AG04450 (cell line): ENCODE measurements at regions not wholly inside any gene's neighbourhood (a gene's known extent, or its start where the extent isn't known, plus 50 kb on each side); places are given as distances from the start of the nearest gene placed in this dataset.

Experiments
- CTCF ChIA-PET: fragments of 300-600, 350-600 bp; formaldehyde crosslinking; extraction: SDS; loops from one replicate; lab custom pipeline; 2022; ENCODE audit warnings: antibody characterized with exemption, inconsistent platforms; lab: Charles Lee
- POLR2A ChIA-PET: fragments of 350-600 bp; formaldehyde crosslinking; extraction: SDS; loops from one replicate; lab custom pipeline; 2021; ENCODE audit warnings: antibody characterized with exemption, inconsistent platforms; lab: Yijun Ruan, JAX
- DNase-seq: peaks from one replicate; pipeline ENCODE4 v3.0.0-alpha.2; 2011; ENCODE audit warnings: low read depth, low spot score
- H3K27ac ChIP-seq: one replicate; pipeline ENCODE4 v1.5.1; 2012; ENCODE audit warnings: low read depth, low read length, control low read depth
- H3K27me3 ChIP-seq: one replicate; pipeline ENCODE4 v1.6.0; 2012; ENCODE audit warnings: low read length; ENCODE audit not compliant: control insufficient read depth, insufficient read depth
- H3K4me3 ChIP-seq: 2 replicates; pipeline ENCODE4 v1.5.1; 2011; ENCODE audit warnings: mild to moderate bottlenecking, low read depth, low read length, control low read depth
- H3K9me3 ChIP-seq: 2 replicates; pipeline ENCODE4 v1.5.1; 2012; ENCODE audit warnings: low read length; ENCODE audit not compliant: control insufficient read depth, insufficient read depth
- TF ChIP-seq, protein P1 (sequence below): IDR thresholded peaks from 2 replicates; pipeline ENCODE4 v1.5.1; 2011; ENCODE audit warnings: low read depth, low read length, control low read depth, inconsistent platforms

DNA sequence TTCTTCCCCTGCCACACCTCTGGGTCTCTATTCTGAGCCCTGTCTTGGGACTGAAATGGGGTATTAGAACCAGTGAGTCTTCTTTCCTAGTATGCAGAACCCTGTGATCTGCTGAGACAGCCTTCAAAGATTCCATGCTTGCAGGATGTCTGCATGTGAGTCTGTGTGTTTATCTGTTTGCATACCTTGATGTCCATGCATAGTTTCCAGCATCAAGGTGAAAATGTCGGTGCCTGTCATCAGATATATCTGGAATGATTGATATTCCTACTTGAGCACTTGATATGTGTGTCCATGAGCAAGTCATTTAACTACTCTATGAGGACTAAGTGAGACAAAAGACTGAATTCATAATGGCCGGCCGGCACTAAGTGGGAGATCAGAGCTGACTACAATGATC is 117.0 kb upstream of the HS3ST1 start:
- ChIA-PET POLR2A (no interaction called here), CTCF (no interaction called here)
- TF ChIP-seq, protein P1, sequence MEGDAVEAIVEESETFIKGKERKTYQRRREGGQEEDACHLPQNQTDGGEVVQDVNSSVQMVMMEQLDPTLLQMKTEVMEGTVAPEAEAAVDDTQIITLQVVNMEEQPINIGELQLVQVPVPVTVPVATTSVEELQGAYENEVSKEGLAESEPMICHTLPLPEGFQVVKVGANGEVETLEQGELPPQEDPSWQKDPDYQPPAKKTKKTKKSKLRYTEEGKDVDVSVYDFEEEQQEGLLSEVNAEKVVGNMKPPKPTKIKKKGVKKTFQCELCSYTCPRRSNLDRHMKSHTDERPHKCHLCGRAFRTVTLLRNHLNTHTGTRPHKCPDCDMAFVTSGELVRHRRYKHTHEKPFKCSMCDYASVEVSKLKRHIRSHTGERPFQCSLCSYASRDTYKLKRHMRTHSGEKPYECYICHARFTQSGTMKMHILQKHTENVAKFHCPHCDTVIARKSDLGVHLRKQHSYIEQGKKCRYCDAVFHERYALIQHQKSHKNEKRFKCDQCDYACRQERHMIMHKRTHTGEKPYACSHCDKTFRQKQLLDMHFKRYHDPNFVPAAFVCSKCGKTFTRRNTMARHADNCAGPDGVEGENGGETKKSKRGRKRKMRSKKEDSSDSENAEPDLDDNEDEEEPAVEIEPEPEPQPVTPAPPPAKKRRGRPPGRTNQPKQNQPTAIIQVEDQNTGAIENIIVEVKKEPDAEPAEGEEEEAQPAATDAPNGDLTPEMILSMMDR = no peak

DNA sequence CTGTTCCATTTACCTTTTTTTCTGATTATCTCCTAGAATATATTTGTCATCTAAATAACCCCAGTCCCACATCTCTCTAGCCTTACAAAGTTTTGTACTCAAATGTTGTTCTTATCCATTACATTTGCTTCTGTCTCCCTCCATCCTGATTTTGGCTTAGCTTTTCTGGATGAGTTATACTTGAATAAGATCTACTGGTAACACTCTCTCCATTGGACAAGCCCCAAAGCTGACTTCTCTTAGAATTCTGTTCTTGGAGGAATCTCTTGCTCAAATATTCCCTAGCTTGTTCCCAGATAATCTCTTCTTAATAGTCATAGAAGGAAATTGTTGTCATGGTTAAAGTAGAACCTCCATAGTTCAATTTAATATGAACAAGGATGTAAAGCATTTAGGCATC is 115.5 kb upstream of the HS3ST1 start:
- no peaks in the 10 kb centered on the region for H3K9me3 ChIP-seq
- no peak overlapping the region for H3K4me3 ChIP-seq
- H3K27me3 ChIP-seq = no peaks in the 10 kb centered on the region
- H3K27ac ChIP-seq = no peak overlapping the region
- DNase-seq = no peak
- ChIA-PET CTCF (no interaction called here), POLR2A (no interaction called here)
- TF ChIP-seq, protein P1 = no peak

More for the DNA sequence above, 117.0 kb upstream of the HS3ST1 start:
- DNase-seq = no peak
- no peak overlapping the region for H3K4me3 ChIP-seq
- no peaks in the 10 kb centered on the region for H3K27me3 ChIP-seq
- H3K27ac ChIP-seq = no peak overlapping the region
- H3K9me3 ChIP-seq = no peaks in the 10 kb centered on the region

DNA sequence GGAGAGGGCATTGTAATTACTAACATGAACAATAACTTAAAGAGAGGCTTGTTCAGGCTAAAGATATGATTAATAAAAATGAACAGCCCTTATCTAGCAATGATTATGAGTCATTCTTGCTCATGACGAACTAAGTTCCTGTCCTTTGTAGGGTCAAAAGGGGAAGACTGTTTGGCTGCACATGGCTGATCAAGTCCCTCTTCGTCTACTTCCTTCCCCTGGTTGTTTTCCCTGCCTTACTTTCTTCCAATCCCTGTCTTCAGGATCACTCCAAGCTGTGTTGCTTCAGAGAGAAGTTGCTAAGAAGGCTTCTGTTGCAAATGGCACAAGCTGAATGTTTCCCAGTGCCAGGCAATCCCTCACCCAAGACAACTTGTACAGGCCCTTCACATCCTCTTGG is 115.0 kb upstream of the HS3ST1 start:
- POLR2A ChIA-PET = no interaction called here
- Histone ChIP-seq H3K4me3 (no peak overlapping the region), H3K27ac (no peak overlapping the region), H3K27me3 (no peaks in the 10 kb centered on the region), H3K9me3 (no peaks in the 10 kb centered on the region)
- TF ChIP-seq, protein P1 = no peak
- no peak for DNase-seq
- CTCF ChIA-PET = no interaction called here

DNA sequence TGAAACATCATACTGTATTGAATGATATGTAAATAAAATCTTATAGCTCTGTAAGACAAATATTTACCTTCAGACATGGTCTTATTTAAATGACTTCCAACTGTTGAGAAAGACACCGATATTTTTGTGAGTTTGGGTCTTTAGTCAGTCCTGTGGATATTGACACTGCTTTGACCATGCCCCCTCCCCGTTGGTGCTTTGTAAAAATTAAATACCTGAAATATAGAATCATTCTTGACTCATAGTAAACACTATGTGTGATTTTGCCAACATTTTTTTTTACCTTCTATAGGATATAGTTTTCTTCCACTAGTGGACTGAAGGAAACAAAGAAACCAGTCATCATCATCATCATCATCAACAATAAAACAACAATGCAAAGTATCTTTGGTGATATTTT is 114.3 kb upstream of the HS3ST1 start:
- Histone ChIP-seq H3K27me3 (no peaks in the 10 kb centered on the region), H3K4me3 (no peak overlapping the region), H3K9me3 (no peaks in the 10 kb centered on the region), H3K27ac (no peak overlapping the region)
- ChIA-PET CTCF (no interaction called here), POLR2A (no interaction called here)
- no peak for DNase-seq
- TF ChIP-seq, protein P1 = no peak

DNA sequence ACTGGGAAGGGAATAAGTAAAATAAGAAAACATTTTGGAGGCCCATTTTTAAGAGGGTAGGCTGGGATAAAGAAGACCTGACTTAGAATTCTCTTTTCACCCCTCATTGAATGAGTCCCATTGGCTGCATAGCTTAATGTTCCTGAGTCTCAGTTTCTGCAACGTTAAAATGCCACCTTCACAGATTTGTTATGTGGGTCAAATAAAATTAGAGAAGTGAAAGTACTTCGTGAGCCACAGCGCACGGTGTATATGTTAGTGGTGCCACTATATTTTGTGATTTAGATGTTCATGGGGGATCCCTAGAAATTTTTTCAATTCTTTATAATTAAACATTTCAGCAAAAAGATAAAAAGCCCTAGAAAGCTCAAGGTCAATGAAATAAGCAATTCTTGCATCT is 109.2 kb upstream of the HS3ST1 start:
- TF ChIP-seq, protein P1 = no peak
- Histone ChIP-seq H3K9me3 (no peaks in the 10 kb centered on the region), H3K4me3 (no peak overlapping the region), H3K27ac (no peak overlapping the region), H3K27me3 (no peaks in the 10 kb centered on the region)
- DNase-seq = no peak
- POLR2A ChIA-PET = no interaction called here
- CTCF ChIA-PET = no interaction called here
